Neuronal stem cell (in vitro differentiated cells): ENCODE measurements at regions not wholly inside any gene's neighbourhood (a gene's known extent, or its start where the extent isn't known, plus 50 kb on each side); places are given as distances from the start of the nearest gene placed in this dataset.
"Not testable (repeated sequence)": the region's sequence is repeated elsewhere in the genome, so short reads cannot be mapped to it uniquely, and the experiment has no call there.

Experiments
- DNase-seq: peaks from one replicate; pipeline ENCODE4 v3.0.0-alpha.2; 2013; ENCODE audit warnings: low spot score
- H2AFZ ChIP-seq: one replicate; pipeline ENCODE4 v1.6.1; 2013; ENCODE audit warnings: mild to moderate bottlenecking, low read length, inconsistent platforms
- H2AK5ac ChIP-seq: 2 replicates; pipeline ENCODE4 v1.6.1; 2013; ENCODE audit warnings: low read depth, mild to moderate bottlenecking, inconsistent platforms, low read length, moderate library complexity, mixed read lengths
- H2BK120ac ChIP-seq: 2 replicates; pipeline ENCODE4 v1.6.1; 2013; ENCODE audit warnings: low read depth, mild to moderate bottlenecking, inconsistent platforms, low read length, moderate library complexity, mixed read lengths
- H2BK12ac ChIP-seq: one replicate; pipeline ENCODE4 v1.6.1; 2013; ENCODE audit warnings: low read length, inconsistent platforms
- H2BK15ac ChIP-seq: 2 replicates; pipeline ENCODE4 v1.6.1; 2013; ENCODE audit warnings: mild to moderate bottlenecking, low read length, inconsistent platforms, mixed read lengths
- H2BK5ac ChIP-seq: one replicate; pipeline ENCODE4 v1.6.1; 2013; ENCODE audit warnings: inconsistent platforms, mild to moderate bottlenecking, low read length, moderate library complexity
- H3K14ac ChIP-seq: one replicate; pipeline ENCODE4 v1.6.1; 2013; ENCODE audit warnings: low read length, inconsistent platforms
- H3K18ac ChIP-seq: 2 replicates; pipeline ENCODE4 v1.6.1; 2013; ENCODE audit warnings: low read length, inconsistent platforms
- H3K23ac ChIP-seq: 2 replicates; pipeline ENCODE4 v1.6.1; 2013; ENCODE audit warnings: low read depth, mild to moderate bottlenecking, mixed read lengths, low read length, inconsistent platforms; ENCODE audit not compliant: poor library complexity
- H3K27ac ChIP-seq: replicated peaks from 3 replicates; pipeline ENCODE4 v1.5.1; 2013; ENCODE audit warnings: low read length, inconsistent platforms
- H3K27me3 ChIP-seq, 3 experiments: 2 replicates each; pipeline ENCODE4 v1.6.1; 2013; ENCODE audit warnings: low read length in 3 of 3, mild to moderate bottlenecking in 2 of 3, inconsistent platforms in 1 of 3, low read depth in 1 of 3, mixed read lengths in 1 of 3, moderate library complexity in 1 of 3; ENCODE audit not compliant: control insufficient read depth in 3 of 3, insufficient read depth in 3 of 3
- H3K36me3 ChIP-seq, 2 donors: replicated peaks in 1 of 2; 2 replicates each; pipeline ENCODE4 v1.6.1; 2013; ENCODE audit warnings: low read length in 2 of 2; ENCODE audit not compliant: control insufficient read depth in 2 of 2, insufficient read depth in 2 of 2
- H3K4ac ChIP-seq: 2 replicates; pipeline ENCODE4 v1.6.1; 2013; ENCODE audit warnings: inconsistent platforms, mild to moderate bottlenecking, low read length, moderate library complexity
- H3K4me1 ChIP-seq, 2 donors: 1 replicate in 1 of 2; 2 replicates in 1 of 2; pipeline ENCODE4 v1.6.1; 2013; ENCODE audit warnings: low read length in 2 of 2, low read depth in 1 of 2; ENCODE audit not compliant: control insufficient read depth in 2 of 2, insufficient read depth in 1 of 2
- H3K4me2 ChIP-seq: one replicate; pipeline ENCODE4 v1.6.1; 2013; ENCODE audit warnings: mild to moderate bottlenecking, low read length, inconsistent platforms; ENCODE audit not compliant: insufficient read depth, poor library complexity, severe bottlenecking
- H3K4me3 ChIP-seq, 2 donors: 2 replicates each; pipeline ENCODE4 v1.5.1; 2013; ENCODE audit warnings: low read length in 2 of 2, mild to moderate bottlenecking in 2 of 2, inconsistent platforms in 1 of 2, moderate library complexity in 1 of 2
- H3K79me1 ChIP-seq: one replicate; pipeline ENCODE4 v1.6.1; 2013; ENCODE audit warnings: low read depth, mild to moderate bottlenecking, inconsistent platforms, low read length, moderate library complexity
- H3K9ac ChIP-seq: one replicate; pipeline ENCODE4 v1.6.1; 2013; ENCODE audit warnings: mild to moderate bottlenecking, low read depth, low read length, inconsistent platforms; ENCODE audit not compliant: poor library complexity
- H3K9me3 ChIP-seq, 2 donors: replicated peaks in 1 of 2; 2 replicates each; pipeline versions ENCODE3 to v1.6.1; 2013; ENCODE audit warnings: low read length in 2 of 2, mild to moderate bottlenecking in 2 of 2, inconsistent platforms in 1 of 2, low read depth in 1 of 2, mixed read lengths in 1 of 2, moderate library complexity in 1 of 2; ENCODE audit not compliant: control insufficient read depth in 2 of 2, insufficient read depth in 1 of 2
- H4K8ac ChIP-seq: one replicate; pipeline ENCODE4 v1.6.1; 2013; ENCODE audit warnings: low read depth, mild to moderate bottlenecking, inconsistent platforms, low read length, moderate library complexity
- H4K91ac ChIP-seq: one replicate; pipeline ENCODE4 v1.6.1; 2013; ENCODE audit warnings: low read length, low read depth, mild to moderate bottlenecking, inconsistent platforms; ENCODE audit not compliant: poor library complexity
- WGBS, 2 donors: extraction: QIAGEN DNeasy Blood & Tissue Kit; methylation state at CpG; one replicate each; pipeline ENCODE4 v1.1.7; 2013; ENCODE audit warnings: missing lambda C conversion rate in 2 of 2, mixed read lengths in 1 of 2; ENCODE audit not compliant: insufficient read length in 2 of 2, insufficient replicate concordance in 1 of 2; ENCODE audit errors: extremely low coverage in 2 of 2; 5-methylcytosine and 5-hydroxymethylcytosine counted together

- Histone ChIP-seq H3K9ac (no peak overlapping the region), H2BK12ac (no peak overlapping the region), H3K18ac (no peak overlapping the region), H2AFZ (no peak overlapping the region), H2BK120ac (no peak overlapping the region), H3K27me3 (no peaks in the 10 kb centered on the region), H3K4me1 (no peaks in the 10 kb centered on the region), H4K91ac (no peak overlapping the region), H3K4me2 (no peak overlapping the region), H3K23ac (no peak overlapping the region), H3K79me1 (no peaks in the 10 kb centered on the region), H2BK5ac (no peak overlapping the region), H2AK5ac (no peak overlapping the region), H2BK15ac (no peak overlapping the region), H3K14ac (no peak overlapping the region), H4K8ac (no peak overlapping the region), H3K36me3 (no peaks in the 10 kb centered on the region), H3K4me3 (no peak overlapping the region), H3K9me3 (peaks cover 0 to 7% of the 10 kb centered on the region in 2 donors), H3K27ac (no peak overlapping the region), H3K4ac (no peak overlapping the region)
- no CpG with 5 or more reads among the region's 4 CpGs for WGBS, 2 donors
- DNase-seq: no peak
Observed at GRCh38 chr12:22121224-22121623, 75.2 kb downstream of the CMAS start.

GRCh38 chr12:22122359-22122758 is 76.3 kb downstream of the CMAS start:
- no peak overlapping the region for H4K91ac ChIP-seq
- H3K27ac ChIP-seq: no peak overlapping the region
- no peak overlapping the region for H3K4ac ChIP-seq
- H3K27me3 ChIP-seq: no peaks in the 10 kb centered on the region
- no peak overlapping the region for H3K18ac ChIP-seq
- no peak overlapping the region for H3K14ac ChIP-seq
- peaks cover 0 to 10% of the 10 kb centered on the region in 2 donors for H3K9me3 ChIP-seq
- no peak overlapping the region for H3K4me2 ChIP-seq
- no peak overlapping the region for H3K9ac ChIP-seq
- H2BK12ac ChIP-seq: no peak overlapping the region
- H3K23ac ChIP-seq: no peak overlapping the region
- WGBS, 2 donors: no CpG with 5 or more reads among the region's 2 CpGs
- no peak overlapping the region for H2BK120ac ChIP-seq
- no peaks in the 10 kb centered on the region for H3K36me3 ChIP-seq
- H2BK15ac ChIP-seq: no peak overlapping the region
- H3K4me1 ChIP-seq: no peaks in the 10 kb centered on the region
- H2AFZ ChIP-seq: no peak overlapping the region
- DNase-seq: no peak
- no peak overlapping the region for H4K8ac ChIP-seq
- no peaks in the 10 kb centered on the region for H3K79me1 ChIP-seq
- H3K4me3 ChIP-seq: no peak overlapping the region
- H2AK5ac ChIP-seq: no peak overlapping the region
- no peak overlapping the region for H2BK5ac ChIP-seq

GRCh38 chr12:22124987-22125386 is 79.0 kb downstream of the CMAS start:
- no peak for DNase-seq

GRCh38 chr12:22126101-22126500 is 80.1 kb downstream of the CMAS start:
- H2BK15ac ChIP-seq, H4K8ac ChIP-seq, H2AK5ac ChIP-seq, H4K91ac ChIP-seq, H2BK5ac ChIP-seq, H3K18ac ChIP-seq, H2AFZ ChIP-seq, H3K23ac ChIP-seq, H2BK12ac ChIP-seq, H3K79me1 ChIP-seq, DNase-seq, H3K4ac ChIP-seq, H3K14ac ChIP-seq, H3K36me3 ChIP-seq, H3K4me2 ChIP-seq, H3K4me1 ChIP-seq, H3K9me3 ChIP-seq, H2BK120ac ChIP-seq, H3K27ac ChIP-seq, H3K9ac ChIP-seq, H3K27me3 ChIP-seq, H3K4me3 ChIP-seq: not testable (repeated sequence)
- no CpG with 5 or more reads among the region's 2 CpGs for WGBS, 2 donors

More at GRCh38 chr12:22124987-22125386, 79.0 kb downstream of the CMAS start:
- no peaks in the 10 kb centered on the region for H3K27me3 ChIP-seq
- no peak overlapping the region for H3K9ac ChIP-seq
- no CpG with 5 or more reads among the region's 2 CpGs for WGBS, 2 donors
- no peak overlapping the region for H3K14ac ChIP-seq
- H3K4me1 ChIP-seq: no peaks in the 10 kb centered on the region
- H3K79me1 ChIP-seq: no peaks in the 10 kb centered on the region
- no peak overlapping the region for H3K18ac ChIP-seq
- H2BK15ac ChIP-seq: no peak overlapping the region
- H3K36me3 ChIP-seq: no peaks in the 10 kb centered on the region
- no peak overlapping the region for H2BK12ac ChIP-seq
- H3K4ac ChIP-seq: no peak overlapping the region
- H2BK120ac ChIP-seq: no peak overlapping the region
- H3K4me2 ChIP-seq: no peak overlapping the region
- peaks cover 0 to 10% of the 10 kb centered on the region in 2 donors for H3K9me3 ChIP-seq
- H4K91ac ChIP-seq: no peak overlapping the region
- no peak overlapping the region for H3K4me3 ChIP-seq
- H2AFZ ChIP-seq: no peak overlapping the region
- no peak overlapping the region for H3K23ac ChIP-seq
- H2BK5ac ChIP-seq: no peak overlapping the region
- no peak overlapping the region for H4K8ac ChIP-seq
- H2AK5ac ChIP-seq: no peak overlapping the region
- H3K27ac ChIP-seq: no peak overlapping the region
